Fibroblast of lung (primary cell): ENCODE measurements at regions not wholly inside any gene's neighbourhood (a gene's known extent, or its start where the extent isn't known, plus 50 kb on each side); places are given as distances from the start of the nearest gene placed in this dataset.

ENCODE experiments used
- DNase-seq, 2 donors: peaks; one replicate each; pipeline versions ENCODE4 v3.0.0 to v3.0.0-alpha.2; 2010; ENCODE audit warnings: low read depth in 2 of 2
- H2AFZ ChIP-seq: 2 replicates; pipeline ENCODE4 v1.5.1; 2012; ENCODE audit warnings: low read length, control low read depth, inconsistent platforms
- H3K27ac ChIP-seq: 2 replicates; pipeline ENCODE4 v1.5.1; 2011; ENCODE audit warnings: low read length, control low read depth; ENCODE audit not compliant: insufficient read depth
- H3K27me3 ChIP-seq: 2 replicates; pipeline ENCODE4 v1.5.1; 2011; ENCODE audit warnings: mild to moderate bottlenecking, low read length; ENCODE audit not compliant: control insufficient read depth, insufficient read depth
- H3K36me3 ChIP-seq: 2 replicates; pipeline ENCODE4 v1.5.1; 2011; ENCODE audit warnings: low read length; ENCODE audit not compliant: control insufficient read depth, insufficient read depth
- H3K4me1 ChIP-seq: 2 replicates; pipeline ENCODE4 v1.5.1; 2011; ENCODE audit warnings: low read length; ENCODE audit not compliant: control insufficient read depth, insufficient read depth; ENCODE audit errors: extremely low read depth
- H3K4me2 ChIP-seq: 2 replicates; pipeline ENCODE4 v1.5.1; 2011; ENCODE audit warnings: low read length, control low read depth; ENCODE audit not compliant: insufficient read depth; ENCODE audit errors: extremely low read depth
- H3K4me3 ChIP-seq, 4 experiments: fragments of 200-600 bp in 1 of 4; sonication (generic) in 1 of 4; replicated peaks in 1 of 4; 2 replicates each; pipeline ENCODE4 v1.5.1; 2011 to 2016; ENCODE audit warnings: low read length in 4 of 4, low read depth in 3 of 4, mild to moderate bottlenecking in 3 of 4, control low read depth in 2 of 4, inconsistent platforms in 1 of 4, mixed read lengths in 1 of 4; ENCODE audit not compliant: insufficient read depth in 1 of 4; ENCODE audit errors: control extremely low read depth in 1 of 4
- H3K79me2 ChIP-seq: 2 replicates; pipeline ENCODE4 v1.5.1; 2012; ENCODE audit warnings: mild to moderate bottlenecking, low read length, inconsistent platforms; ENCODE audit not compliant: control insufficient read depth, insufficient read depth
- H3K9ac ChIP-seq: 2 replicates; pipeline ENCODE4 v1.5.1; 2011; ENCODE audit warnings: mild to moderate bottlenecking, low read length, control low read depth; ENCODE audit not compliant: insufficient read depth
- H3K9me3 ChIP-seq: 2 replicates; pipeline ENCODE4 v1.5.1; 2012; ENCODE audit warnings: low read depth, low read length; ENCODE audit not compliant: control insufficient read depth, insufficient read depth
- H4K20me1 ChIP-seq: 2 replicates; pipeline ENCODE4 v1.5.1; 2011; ENCODE audit warnings: low read length; ENCODE audit not compliant: control insufficient read depth, insufficient read depth; ENCODE audit errors: extremely low read depth
- EZH2 ChIP-seq: IDR thresholded peaks from 2 replicates; pipeline ENCODE4 v1.5.1; 2012; ENCODE audit warnings: low read length, control low read depth, mild to moderate bottlenecking; ENCODE audit errors: missing control alignments
- TF ChIP-seq, protein P1 (sequence below), 2 donors: IDR thresholded peaks in 1 of 2; conservative IDR thresholded peaks in 1 of 2; 1 replicate in 1 of 2; 2 replicates in 1 of 2; pipeline ENCODE4 v1.5.1; 2011 to 2012; ENCODE audit warnings: low read length in 2 of 2, control low read depth in 1 of 2, inconsistent platforms in 1 of 2, low read depth in 1 of 2, mild to moderate bottlenecking in 1 of 2

DNA sequence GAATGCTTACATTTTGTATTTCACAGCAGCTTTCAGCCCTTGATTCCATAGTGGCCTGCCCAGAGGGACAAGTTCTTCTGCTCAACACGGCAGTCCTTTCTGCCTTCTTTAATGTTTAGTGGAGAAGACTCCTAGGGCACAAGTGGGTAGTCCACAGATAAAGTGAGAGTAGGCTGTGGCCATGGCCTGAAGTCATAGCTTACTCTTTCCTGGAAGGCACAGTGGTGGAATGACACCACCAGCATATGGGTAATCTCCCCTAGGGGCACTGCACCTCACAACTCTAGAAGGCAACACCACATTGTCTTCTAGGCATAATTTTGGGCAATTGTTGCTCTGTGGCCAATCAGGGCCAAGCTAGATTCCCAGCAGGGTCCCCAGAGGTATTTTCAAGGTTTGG lies 155.4 kb upstream of the MAMLD1 start:
- no peaks in the 10 kb centered on the region for H3K27me3 ChIP-seq
- DNase-seq = no peak

DNA sequence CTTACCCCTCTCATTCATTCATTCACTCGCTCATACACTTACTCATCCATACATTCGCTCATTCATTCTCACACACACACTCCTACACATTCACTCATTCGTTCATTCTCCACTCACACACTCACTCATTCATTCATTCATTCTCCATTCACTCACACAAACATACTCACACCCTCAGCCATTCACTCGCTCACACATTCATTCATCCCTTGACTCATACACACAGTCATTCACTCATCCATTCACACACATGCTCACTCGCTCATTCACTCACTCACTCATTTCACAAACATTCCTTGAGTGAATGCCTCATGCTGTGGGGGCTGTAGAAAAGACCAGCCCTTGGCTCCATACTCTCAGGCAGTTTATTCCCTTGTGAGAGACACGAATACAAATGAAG lies 151.1 kb upstream of the MAMLD1 start:
- TF ChIP-seq EZH2 = no peak
- TF ChIP-seq, protein P1, sequence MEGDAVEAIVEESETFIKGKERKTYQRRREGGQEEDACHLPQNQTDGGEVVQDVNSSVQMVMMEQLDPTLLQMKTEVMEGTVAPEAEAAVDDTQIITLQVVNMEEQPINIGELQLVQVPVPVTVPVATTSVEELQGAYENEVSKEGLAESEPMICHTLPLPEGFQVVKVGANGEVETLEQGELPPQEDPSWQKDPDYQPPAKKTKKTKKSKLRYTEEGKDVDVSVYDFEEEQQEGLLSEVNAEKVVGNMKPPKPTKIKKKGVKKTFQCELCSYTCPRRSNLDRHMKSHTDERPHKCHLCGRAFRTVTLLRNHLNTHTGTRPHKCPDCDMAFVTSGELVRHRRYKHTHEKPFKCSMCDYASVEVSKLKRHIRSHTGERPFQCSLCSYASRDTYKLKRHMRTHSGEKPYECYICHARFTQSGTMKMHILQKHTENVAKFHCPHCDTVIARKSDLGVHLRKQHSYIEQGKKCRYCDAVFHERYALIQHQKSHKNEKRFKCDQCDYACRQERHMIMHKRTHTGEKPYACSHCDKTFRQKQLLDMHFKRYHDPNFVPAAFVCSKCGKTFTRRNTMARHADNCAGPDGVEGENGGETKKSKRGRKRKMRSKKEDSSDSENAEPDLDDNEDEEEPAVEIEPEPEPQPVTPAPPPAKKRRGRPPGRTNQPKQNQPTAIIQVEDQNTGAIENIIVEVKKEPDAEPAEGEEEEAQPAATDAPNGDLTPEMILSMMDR (conservative IDR thresholded peaks at IDR 0.05 in 1 of 2, IDR thresholded peaks at IDR 0.05 in 1 of 2; ENCODE audit: low read depth in 1 of 2, low read length in 2 of 2) = no peak
- DNase-seq = peak in 1 of 2 donors; percentile 68
- H3K27ac ChIP-seq = no peak overlapping the region
- H3K27me3 ChIP-seq = no peaks in the 10 kb centered on the region
- no peak overlapping the region for H3K4me2 ChIP-seq
- no peaks in the 10 kb centered on the region for H3K36me3 ChIP-seq
- H3K9me3 ChIP-seq = no peaks in the 10 kb centered on the region
- H2AFZ ChIP-seq = no peak overlapping the region
- H3K4me3 ChIP-seq = no peak overlapping the region
- no peaks in the 10 kb centered on the region for H3K79me2 ChIP-seq
- H3K9ac ChIP-seq = no peak overlapping the region
- H3K4me1 ChIP-seq = no peaks in the 10 kb centered on the region
- H4K20me1 ChIP-seq = no peaks in the 10 kb centered on the region

More for the DNA sequence above, 155.4 kb upstream of the MAMLD1 start:
- H3K4me1 ChIP-seq = no peaks in the 10 kb centered on the region
- no peak overlapping the region for H3K27ac ChIP-seq
- H3K9me3 ChIP-seq = no peaks in the 10 kb centered on the region
- TF ChIP-seq, protein P1 (conservative IDR thresholded peaks at IDR 0.05 in 1 of 2, IDR thresholded peaks at IDR 0.05 in 1 of 2; ENCODE audit: low read depth in 1 of 2, low read length in 2 of 2) = no peak
- no peak for TF ChIP-seq EZH2
- no peak overlapping the region for H2AFZ ChIP-seq
- no peak overlapping the region for H3K4me3 ChIP-seq
- H4K20me1 ChIP-seq = no peaks in the 10 kb centered on the region
- H3K79me2 ChIP-seq = no peaks in the 10 kb centered on the region
- no peak overlapping the region for H3K9ac ChIP-seq
- H3K4me2 ChIP-seq = no peak overlapping the region
- no peaks in the 10 kb centered on the region for H3K36me3 ChIP-seq

DNA sequence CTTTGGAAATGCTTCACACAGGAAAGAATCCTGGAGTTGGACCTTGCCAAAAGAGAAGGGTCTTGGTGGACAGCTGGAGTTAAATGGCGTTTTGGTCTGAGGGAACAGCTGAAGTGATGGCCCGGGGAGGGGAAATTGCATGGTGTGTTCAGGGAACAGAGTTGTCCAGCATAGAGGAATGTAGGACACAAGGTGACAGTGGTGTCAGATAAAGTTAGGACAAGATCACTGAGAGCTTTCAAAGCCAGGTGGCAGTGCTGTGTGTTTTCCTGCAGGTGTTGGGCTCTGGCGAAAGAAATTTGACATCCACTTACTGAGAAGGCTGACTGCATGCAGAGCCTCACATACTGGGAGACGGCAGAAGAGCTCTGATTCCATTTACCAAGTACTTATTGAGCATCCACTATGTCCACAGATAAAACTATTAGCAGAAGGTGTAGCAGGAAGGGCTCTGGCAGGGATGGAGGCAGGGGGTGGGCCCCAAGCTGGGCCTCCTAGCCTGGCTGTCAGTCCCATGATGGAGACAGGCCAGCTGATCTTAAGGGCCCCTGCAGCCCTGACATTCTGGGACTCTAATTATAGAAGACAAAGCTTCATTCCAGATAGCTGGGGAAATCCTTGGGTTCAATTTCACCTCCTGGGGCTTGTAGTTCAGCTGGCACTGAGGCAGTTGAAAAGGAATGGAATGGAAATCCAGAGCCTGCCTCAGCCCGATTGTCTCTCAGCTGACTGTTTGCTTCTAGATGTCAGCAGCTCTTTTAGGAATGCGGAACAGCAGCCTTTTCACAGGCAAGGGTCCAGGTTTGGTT lies 150.2 kb upstream of the MAMLD1 start:
- TF ChIP-seq EZH2 = no peak
- TF ChIP-seq, protein P1 (conservative IDR thresholded peaks at IDR 0.05 in 1 of 2, IDR thresholded peaks at IDR 0.05 in 1 of 2; ENCODE audit: low read depth in 1 of 2, low read length in 2 of 2) = no peak
- Histone ChIP-seq H3K27ac (no peak overlapping the region), H3K9ac (no peak overlapping the region)

More for the DNA sequence above, 150.2 kb upstream of the MAMLD1 start:
- Histone ChIP-seq H2AFZ (no peak overlapping the region), H3K4me2 (no peak overlapping the region), H3K9me3 (no peaks in the 10 kb centered on the region), H3K4me1 (no peaks in the 10 kb centered on the region), H3K79me2 (no peaks in the 10 kb centered on the region), H3K36me3 (no peaks in the 10 kb centered on the region), H4K20me1 (no peaks in the 10 kb centered on the region), H3K4me3 (no peak overlapping the region), H3K27me3 (no peaks in the 10 kb centered on the region)
- no peak for DNase-seq
